Gastrocnemius medialis (tissue), 4 donors: ENCODE measurements at regions not wholly inside any gene's neighbourhood (a gene's known extent, or its start where the extent isn't known, plus 50 kb on each side); places are given as distances from the start of the nearest gene placed in this dataset.
A peak's percentile ranks its signal among the peaks of the same experiment; 100 is the strongest.

ENCODE experiments used
- ATAC-seq, 2 donors: fragments of 150-250 bp; one replicate each; pipeline ENCODE4 v1.9.1; 2016
- DNase-seq, 2 donors: peaks; one replicate each; pipeline ENCODE4 v3.0.0-alpha.2; 2019
- H3K27ac ChIP-seq, 4 donors: fragments of 200-600 bp; sonication (generic); 1 replicate in 1 of 4; 2 replicates in 3 of 4; pipeline ENCODE4 v1.5.1; 2016 to 2018; ENCODE audit warnings: mild to moderate bottlenecking in 2 of 4, moderate library complexity in 1 of 4
- H3K27me3 ChIP-seq, 3 donors: fragments of 200-600 bp; sonication (generic) in 2 of 3; 1 replicate in 1 of 3; 2 replicates in 2 of 3; pipeline versions ENCODE4 v1.5.1 to v1.6.0; 2016 to 2019; ENCODE audit warnings: mild to moderate bottlenecking in 1 of 3, moderate library complexity in 1 of 3
- H3K36me3 ChIP-seq, 2 donors: fragments of 200-600 bp; sonication (generic) in 1 of 2; one replicate each; pipeline ENCODE4 v1.5.1; 2017 to 2018
- H3K4me1 ChIP-seq, 2 donors: fragments of 200-600 bp; sonication (generic) in 1 of 2; one replicate each; pipeline ENCODE4 v1.5.1; 2016 to 2017; ENCODE audit warnings: mild to moderate bottlenecking in 2 of 2
- H3K4me3 ChIP-seq, 4 donors: fragments of 200-600 bp; sonication (generic) in 3 of 4; 1 replicate in 1 of 4; 2 replicates in 3 of 4; pipeline ENCODE4 v1.5.1; 2016 to 2019; ENCODE audit warnings: mild to moderate bottlenecking in 2 of 4
- H3K9me3 ChIP-seq, 3 donors: fragments of 200-600 bp; sonication (generic) in 2 of 3; 1 replicate in 1 of 3; 2 replicates in 2 of 3; pipeline ENCODE4 v1.5.1; 2016 to 2019
- CTCF ChIP-seq, 5 experiments: fragments of 450-650 bp in 3 of 5; fragments of 200-600 bp in 2 of 5; sonication (generic) in 2 of 5; IDR thresholded peaks in 4 of 5; conservative IDR thresholded peaks in 1 of 5; 1 replicate in 4 of 5; 2 replicates in 1 of 5; pipeline ENCODE4 v1.5.1; 2016 to 2019; ENCODE audit warnings: antibody characterized with exemption in 5 of 5, mild to moderate bottlenecking in 3 of 5, moderate library complexity in 3 of 5
- POLR2A ChIP-seq, 2 donors: fragments of 450-650 bp; IDR thresholded peaks; one replicate each; pipeline ENCODE4 v1.6.1; 2017; ENCODE audit warnings: antibody characterized with exemption in 2 of 2, mild to moderate bottlenecking in 2 of 2, moderate library complexity in 2 of 2
- in situ Hi-C, 4 donors: fragments of 200-750 bp; cut with MboI; loops; one replicate each; pipeline versions ENCODE4 v1.15.0 to v1.8.0; 2017; ENCODE audit warnings: low sequenced_read_pairs in 4 of 4
- intact Hi-C: fragments of 100-400 bp; cut with DNase I; formaldehyde crosslinking; loops from one replicate; pipeline ENCODE4 v1.15.1; 2023; ENCODE audit warnings: low total_unique reads

- intact Hi-C loops (no loop called here), in situ Hi-C loops (no loop called here)
- Histone ChIP-seq H3K27ac (peak overlapping the region in 1 of 4 donors; percentile 1), H3K36me3 (no peaks in the 10 kb centered on the region), H3K4me1 (peaks cover 0 to 8% of the 10 kb centered on the region in 2 donors), H3K4me3 (no peak overlapping the region), H3K27me3 (no peaks in the 10 kb centered on the region), H3K9me3 (no peaks in the 10 kb centered on the region)
- TF ChIP-seq CTCF (IDR thresholded peaks at IDR 0.05 in 4 of 5, conservative IDR thresholded peaks at IDR 0.05 in 1 of 5) (no peak), POLR2A (IDR thresholded peaks at IDR 0.05) (no peak)
- DNase-seq (no peak), ATAC-seq (no peak)
These were observed 128.2 kb upstream of the RASGEF1B start for GRCh38 chr4:81599742-81600380.

DNA sequence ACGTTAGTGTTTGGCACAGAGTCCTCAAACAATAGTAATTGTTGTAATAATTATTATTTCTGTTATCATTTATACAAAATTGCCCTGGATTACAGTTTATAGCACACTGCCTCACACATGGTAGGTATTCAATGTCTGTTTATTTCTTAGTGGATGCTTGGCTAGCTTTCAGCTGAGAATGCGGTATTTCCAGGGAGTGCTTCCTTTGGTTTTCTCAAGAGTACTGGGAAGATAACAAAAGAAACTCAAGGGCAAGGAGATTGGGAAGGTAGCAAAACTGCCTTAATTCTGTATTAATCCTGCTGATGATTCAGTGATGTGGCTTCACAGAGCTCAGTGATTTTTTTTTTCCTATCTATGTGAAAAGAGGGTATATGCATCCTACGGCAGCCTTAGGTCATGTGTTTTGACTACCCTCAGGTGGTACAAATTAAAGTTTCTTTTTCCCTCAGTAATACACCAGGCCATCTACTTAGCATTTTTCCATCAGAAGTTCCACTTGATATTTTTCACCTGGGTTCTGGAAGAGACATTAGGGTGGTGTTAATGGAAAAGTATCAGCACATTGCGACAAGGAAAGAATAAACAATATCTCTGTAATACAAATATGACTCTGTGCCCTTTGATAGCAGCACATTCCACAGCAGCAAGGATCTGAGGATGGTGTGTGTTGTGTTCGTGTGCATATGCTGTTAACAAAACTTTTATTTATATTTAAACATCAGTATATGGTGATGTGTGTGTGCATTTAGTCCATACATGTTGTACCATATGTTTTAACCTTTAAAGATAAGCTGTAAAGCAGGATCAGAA, 124.3 kb upstream of the RASGEF1B start:
- in situ Hi-C loops, result no loop called here
- intact Hi-C loops, result no loop called here
- H3K27ac ChIP-seq, result no peak overlapping the region

DNA sequence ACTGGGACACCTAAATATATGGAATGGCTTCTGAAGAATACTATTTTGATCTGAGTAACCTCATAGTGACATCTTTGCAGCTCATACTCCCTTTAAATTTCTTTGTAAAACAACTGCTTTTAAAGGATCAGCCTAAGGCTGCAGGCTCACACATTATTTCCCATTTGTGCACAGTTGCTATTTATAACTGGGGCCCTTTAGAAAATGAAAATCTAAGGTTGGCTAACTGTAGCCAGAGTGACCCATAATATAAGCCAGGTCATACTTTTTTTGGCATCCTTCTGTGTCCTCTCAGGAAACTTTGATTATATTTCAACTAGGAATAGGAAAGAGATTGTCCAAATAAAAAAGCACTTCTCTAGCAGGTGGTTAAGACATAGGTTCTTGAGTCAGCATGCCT, 123.6 kb upstream of the RASGEF1B start:
- Histone ChIP-seq H3K4me1 (peaks cover 0 to 5% of the 10 kb centered on the region in 2 donors), H3K27ac (no peak overlapping the region), H3K36me3 (no peaks in the 10 kb centered on the region), H3K9me3 (no peaks in the 10 kb centered on the region), H3K27me3 (no peaks in the 10 kb centered on the region), H3K4me3 (no peak overlapping the region)
- ATAC-seq, result no peak
- DNase-seq, result no peak
- intact Hi-C loops, result no loop called here
- no peak for TF ChIP-seq POLR2A (IDR thresholded peaks at IDR 0.05)
- TF ChIP-seq CTCF (IDR thresholded peaks at IDR 0.05 in 4 of 5, conservative IDR thresholded peaks at IDR 0.05 in 1 of 5), result no peak
- in situ Hi-C loops, result no loop called here

More for the DNA sequence above, 124.3 kb upstream of the RASGEF1B start:
- DNase-seq (no peak), ATAC-seq (no peak)
- Histone ChIP-seq H3K27me3 (no peaks in the 10 kb centered on the region), H3K4me3 (no peak overlapping the region), H3K4me1 (peaks cover 0 to 5% of the 10 kb centered on the region in 2 donors), H3K36me3 (no peaks in the 10 kb centered on the region), H3K9me3 (no peaks in the 10 kb centered on the region)
- TF ChIP-seq CTCF (IDR thresholded peaks at IDR 0.05 in 4 of 5, conservative IDR thresholded peaks at IDR 0.05 in 1 of 5) (no peak), POLR2A (IDR thresholded peaks at IDR 0.05) (no peak)

DNA sequence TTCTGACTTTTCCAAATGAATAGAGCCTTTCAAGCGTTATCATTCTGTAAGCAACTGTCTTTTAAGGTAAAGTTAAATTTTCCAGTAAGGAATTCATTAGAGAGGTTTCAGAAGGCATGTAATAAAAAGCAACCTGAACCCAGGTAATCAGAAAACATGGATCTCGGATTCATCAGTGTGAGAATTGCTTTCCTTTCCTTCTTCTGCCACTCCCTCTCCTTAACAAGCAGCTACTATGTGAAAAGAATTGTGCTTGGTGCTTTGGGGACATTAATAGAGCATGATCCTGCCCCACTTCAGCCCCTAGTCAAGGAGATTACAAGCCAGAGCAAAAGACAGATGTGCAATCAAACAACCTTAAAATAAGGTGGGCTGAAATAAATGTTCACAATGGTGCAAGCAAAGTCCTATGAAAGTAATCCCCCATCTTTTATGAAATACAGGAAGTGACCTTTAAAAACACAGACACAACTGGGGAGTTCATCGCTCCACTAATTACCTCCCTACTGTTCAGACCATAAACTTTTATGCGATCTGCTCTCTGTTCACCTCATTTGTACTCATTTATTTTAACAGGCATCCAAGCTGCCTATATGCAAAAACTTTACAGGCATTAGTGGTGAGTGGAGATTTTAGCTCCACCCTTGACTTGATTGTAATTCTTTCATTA, 122.9 kb upstream of the RASGEF1B start:
- H3K27me3 ChIP-seq, result no peaks in the 10 kb centered on the region
- no peak for ATAC-seq
- H3K9me3 ChIP-seq, result no peaks in the 10 kb centered on the region
- in situ Hi-C loops, result no loop called here
- H3K4me1 ChIP-seq, result peaks cover 0 to 5% of the 10 kb centered on the region in 2 donors
- intact Hi-C loops, result no loop called here
- H3K4me3 ChIP-seq, result no peak overlapping the region
- TF ChIP-seq POLR2A (IDR thresholded peaks at IDR 0.05) (no peak), CTCF (IDR thresholded peaks at IDR 0.05 in 4 of 5, conservative IDR thresholded peaks at IDR 0.05 in 1 of 5) (no peak)
- no peaks in the 10 kb centered on the region for H3K36me3 ChIP-seq
- no peak for DNase-seq
- H3K27ac ChIP-seq, result no peak overlapping the region
